SKM-1 treated with dmso at 0.1 percent for 144 hours (cell line): ENCODE measurements at regions not wholly inside any gene's neighbourhood (a gene's known extent, or its start where the extent isn't known, plus 50 kb on each side); places are given as distances from the start of the nearest gene placed in this dataset.
"Not testable (repeated sequence)": the region's sequence is repeated elsewhere in the genome, so short reads cannot be mapped to it uniquely, and the experiment has no call there.

Experiments used
- DNase-seq: peaks from one replicate; lab custom pipeline; 2025; ENCODE audit not compliant: unreplicated experiment; lab: John Stamatoyannopoulos, UW

- no peak for DNase-seq
Observed at GRCh38 chr1:232179896-232180778, 449.8 kb downstream of the SIPA1L2 start.

DNA sequence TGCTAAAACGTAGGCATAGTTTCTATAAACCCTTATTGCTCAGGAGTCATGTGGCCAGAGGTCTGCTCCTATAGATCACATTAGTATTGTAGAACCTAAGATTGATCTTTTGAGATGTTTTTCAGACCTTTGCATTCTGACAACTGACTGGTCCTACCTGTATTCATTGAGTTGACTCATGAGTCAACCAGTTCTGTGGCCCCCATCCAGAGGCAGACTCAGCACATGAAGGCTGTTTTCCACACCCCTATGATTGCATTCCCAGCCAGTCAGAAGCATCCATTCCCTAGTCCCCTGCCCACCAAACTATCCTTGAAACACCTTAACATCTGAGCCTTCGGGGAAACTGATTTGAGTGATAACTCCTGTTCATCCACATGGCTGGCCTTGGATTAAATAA is 451.7 kb downstream of the SIPA1L2 start:
- no peak for DNase-seq

- DNase-seq: no peak
Observed at GRCh38 chr1:232177438-232177837, 452.5 kb downstream of the SIPA1L2 start.

DNA sequence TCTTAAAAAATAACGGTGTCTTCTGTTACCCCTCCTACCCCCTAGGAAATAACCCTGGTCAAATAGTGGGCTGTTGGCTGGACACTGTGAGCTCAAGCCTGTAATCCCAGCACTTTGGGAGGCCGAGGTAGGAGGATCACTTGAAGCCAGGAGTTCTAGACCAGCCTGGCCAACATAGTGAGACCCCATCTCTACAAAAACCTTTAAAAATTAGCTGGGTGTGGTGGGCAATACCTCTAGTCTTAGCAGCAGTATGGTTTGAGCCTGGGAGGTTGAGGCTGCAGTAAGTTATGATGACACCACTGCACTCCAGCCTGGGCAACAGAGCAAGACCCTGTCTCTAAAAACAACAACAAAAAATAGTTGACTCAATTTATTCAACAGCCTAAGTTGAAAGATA is 453.7 kb downstream of the SIPA1L2 start:
- DNase-seq: no peak

- DNase-seq: no peak
Observed at GRCh38 chr1:232174306-232174705, 455.6 kb downstream of the SIPA1L2 start.

DNA sequence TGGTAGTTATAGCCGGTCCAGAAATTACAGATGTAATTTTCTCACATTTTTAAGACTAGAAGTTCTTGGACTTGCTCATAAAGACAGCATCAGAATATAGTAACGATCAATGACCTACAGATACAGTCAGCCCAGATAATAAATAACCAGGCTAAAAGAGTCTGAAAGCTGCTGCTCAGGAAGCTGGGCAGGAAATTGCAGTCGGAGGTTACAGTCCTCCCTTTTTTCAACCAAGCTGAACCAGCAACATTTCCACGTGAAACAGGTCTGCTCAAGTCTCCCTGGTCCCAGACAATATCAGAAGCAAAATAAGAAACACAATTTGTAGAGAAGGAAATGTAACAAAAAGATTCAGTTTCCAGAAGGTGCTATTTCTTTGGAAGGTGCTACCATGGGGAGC is 457.4 kb downstream of the SIPA1L2 start:
- DNase-seq: no peak

DNA sequence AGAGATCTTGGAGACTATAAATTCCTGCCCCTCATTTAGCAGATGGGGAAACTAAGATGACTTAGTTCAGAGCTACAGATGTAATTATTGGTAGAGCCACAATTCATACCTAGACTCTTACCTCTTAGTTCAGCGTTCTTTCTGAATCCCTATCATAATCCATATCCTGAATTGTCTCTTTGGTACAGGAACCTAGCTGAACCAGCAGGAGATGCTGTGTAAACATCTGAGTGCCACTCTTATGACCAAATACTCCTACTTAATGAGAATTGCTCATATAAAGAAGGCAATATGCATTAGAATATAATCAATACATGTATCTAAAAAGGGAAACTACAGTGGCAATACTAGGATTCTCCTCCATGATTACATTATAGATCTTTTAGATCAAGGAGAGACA is 459.0 kb downstream of the SIPA1L2 start:
- DNase-seq: no peak

- DNase-seq: no peak
Observed at GRCh38 chr1:232169436-232169835, 460.5 kb downstream of the SIPA1L2 start.

GRCh38 chr1:232168508-232168907 is 461.4 kb downstream of the SIPA1L2 start:
- no peak for DNase-seq

- no peak for DNase-seq
Observed at GRCh38 chr1:232166942-232167341, 463.0 kb downstream of the SIPA1L2 start.

- no peak for DNase-seq
Observed at GRCh38 chr1:232164078-232164963, 465.6 kb downstream of the SIPA1L2 start.

GRCh38 chr1:232163533-232163932 is 466.4 kb downstream of the SIPA1L2 start:
- DNase-seq: no peak

GRCh38 chr1:232162001-232162400 is 467.9 kb downstream of the SIPA1L2 start:
- no peak for DNase-seq

DNA sequence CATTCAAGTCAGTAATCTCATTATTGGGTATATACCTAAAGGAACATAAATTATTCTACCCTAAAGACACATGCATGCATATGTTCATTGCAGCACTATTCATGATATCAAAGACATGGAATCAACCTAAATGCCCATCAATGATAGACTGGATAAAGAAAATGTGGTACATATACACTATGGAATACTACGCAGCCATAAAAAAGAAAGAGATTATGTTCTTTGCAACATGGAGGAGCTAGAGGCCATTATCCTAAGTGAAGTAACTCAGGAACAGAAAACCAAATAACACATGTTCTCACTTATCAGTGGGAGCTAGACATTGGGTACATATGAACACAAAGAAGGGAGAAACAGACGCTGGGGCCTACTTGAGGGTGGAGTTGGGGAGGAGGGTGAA is 471.4 kb downstream of the SIPA1L2 start:
- not testable (repeated sequence) for DNase-seq

DNA sequence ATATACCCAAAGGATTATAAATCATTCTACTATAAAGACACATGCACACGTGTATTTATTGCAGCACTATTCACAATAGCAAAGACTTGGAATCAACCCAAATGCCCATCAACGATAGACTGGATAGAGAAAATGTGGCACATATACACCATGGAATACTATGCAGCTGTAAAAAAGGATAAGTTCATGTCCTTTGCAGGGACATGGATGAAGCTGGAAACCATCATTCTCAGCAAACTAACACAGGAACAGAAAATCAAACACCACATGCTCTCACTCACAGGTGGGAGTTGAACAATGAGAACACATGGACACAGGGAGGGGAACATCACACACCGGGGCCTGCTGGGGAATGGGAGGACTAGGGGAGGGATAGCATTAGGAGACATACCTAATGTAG is 473.9 kb downstream of the SIPA1L2 start:
- not testable (repeated sequence) for DNase-seq

DNA sequence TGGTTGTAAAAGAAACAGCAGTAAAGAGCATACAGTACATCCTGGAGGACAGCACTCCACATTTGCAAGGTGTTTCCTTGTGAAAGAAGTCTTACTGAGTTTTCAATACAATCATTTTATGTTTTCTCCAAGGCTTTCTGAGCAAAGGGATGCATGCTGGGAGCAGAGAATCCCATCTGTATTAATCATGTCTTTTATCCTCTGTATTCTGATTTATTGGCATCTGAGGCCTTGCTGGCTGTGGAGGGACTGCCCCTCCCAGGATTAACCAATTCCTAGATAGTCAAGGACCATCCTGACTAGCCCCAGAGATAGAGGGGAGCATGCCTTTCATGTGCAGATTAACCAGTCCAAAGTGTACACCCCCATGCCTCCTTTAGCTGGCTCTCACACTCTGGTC is 476.3 kb downstream of the SIPA1L2 start:
- no peak for DNase-seq

- no peak for DNase-seq
Observed at GRCh38 chr1:232150770-232151548, 479.0 kb downstream of the SIPA1L2 start.

GRCh38 chr1:232149287-232150201 is 480.4 kb downstream of the SIPA1L2 start:
- no peak for DNase-seq

- DNase-seq: no peak
Observed at GRCh38 chr1:232147215-232147614, 482.7 kb downstream of the SIPA1L2 start.

GRCh38 chr1:232146514-232146913 is 483.4 kb downstream of the SIPA1L2 start:
- no peak for DNase-seq
